HEK293 (cell line): ENCODE measurements at regions not wholly inside any gene's neighbourhood (a gene's known extent, or its start where the extent isn't known, plus 50 kb on each side); places are given as distances from the start of the nearest gene placed in this dataset.
A peak's percentile ranks its signal among the peaks of the same experiment; 100 is the strongest.

Experiments
- CTCF ChIA-PET: fragments of 350-600 bp; formaldehyde crosslinking; extraction: SDS; loops from one replicate; lab custom pipeline; 2021; ENCODE audit warnings: antibody characterized with exemption; lab: Yijun Ruan, JAX
- POLR2A ChIA-PET: fragments of 300-600 bp; formaldehyde crosslinking; extraction: SDS; loops from one replicate; lab custom pipeline; 2020; ENCODE audit warnings: antibody characterized with exemption, inconsistent platforms; lab: Yijun Ruan, JAX
- H3K27ac ChIP-seq: fragments of 200-500 bp; sonication (Bioruptor generic); 2 replicates; pipeline ENCODE4 v1.5.1; 2014; ENCODE audit warnings: low read depth, low read length, control low read depth, inconsistent platforms; ENCODE audit errors: extremely low read depth
- H3K36me3 ChIP-seq, 2 experiments: fragments of 200-500 bp in 1 of 2; sonication (Bioruptor generic) in 1 of 2; 1 replicate in 1 of 2; 2 replicates in 1 of 2; pipeline ENCODE4 v1.5.1; 2014 to 2017; ENCODE audit warnings: inconsistent platforms in 2 of 2, low read length in 2 of 2; ENCODE audit not compliant: control insufficient read depth in 2 of 2, insufficient read depth in 1 of 2
- H3K4me1 ChIP-seq: fragments of 200-500 bp; sonication (Bioruptor generic); 2 replicates; pipeline ENCODE4 v1.5.1; 2014; ENCODE audit warnings: mild to moderate bottlenecking, low read length, inconsistent platforms; ENCODE audit not compliant: control insufficient read depth, insufficient read depth
- H3K4me3 ChIP-seq: 2 replicates; pipeline ENCODE4 v1.5.1; 2011; ENCODE audit warnings: low read depth, mild to moderate bottlenecking, control low read depth, low read length, moderate library complexity
- H3K9me3 ChIP-seq: fragments of 200-500 bp; sonication (Bioruptor generic); 2 replicates; pipeline ENCODE4 v1.5.1; 2014; ENCODE audit warnings: low read depth, low read length, inconsistent platforms; ENCODE audit not compliant: control insufficient read depth, insufficient read depth
- EGR2 ChIP-seq: fragments of 450-650 bp; formaldehyde crosslinking; IDR thresholded peaks from 2 replicates; pipeline ENCODE4 v1.5.1; 2016; ENCODE audit warnings: low read depth, missing biosample characterization, missing genetic modification characterization
- REPIN1 ChIP-seq: fragments of 450-650 bp; formaldehyde crosslinking; IDR thresholded peaks from 2 replicates; pipeline ENCODE4 v1.5.1; 2017; ENCODE audit warnings: missing biosample characterization, missing genetic modification characterization, low read depth
- SALL2 ChIP-seq: fragments of 450-650 bp; formaldehyde crosslinking; IDR thresholded peaks from 2 replicates; pipeline ENCODE4 v1.5.0; 2017; ENCODE audit warnings: missing biosample characterization, mild to moderate bottlenecking, missing genetic modification characterization, borderline replicate concordance
- SP2 ChIP-seq: fragments of 450-650 bp; formaldehyde crosslinking; IDR thresholded peaks from 2 replicates; pipeline ENCODE4 v1.5.1; 2016; ENCODE audit warnings: missing biosample characterization, missing genetic modification characterization
- WT1 ChIP-seq: fragments of 450-650 bp; formaldehyde crosslinking; IDR thresholded peaks from 2 replicates; pipeline ENCODE4 v1.5.1; 2016; ENCODE audit warnings: missing biosample characterization, missing genetic modification characterization
- ZBTB8A ChIP-seq: fragments of 450-650 bp; formaldehyde crosslinking; IDR thresholded peaks from 2 replicates; pipeline ENCODE4 v1.5.1; 2016; ENCODE audit warnings: missing biosample characterization, missing genetic modification characterization
- ZFHX2 ChIP-seq: fragments of 450-650 bp; formaldehyde crosslinking; conservative IDR thresholded peaks from 2 replicates; pipeline ENCODE4 v1.5.1; 2016; ENCODE audit warnings: missing biosample characterization, missing genetic modification characterization
- ZFP41 ChIP-seq: fragments of 450-650 bp; formaldehyde crosslinking; IDR thresholded peaks from 2 replicates; pipeline ENCODE4 v1.5.1; 2016; ENCODE audit warnings: missing biosample characterization, missing genetic modification characterization, borderline replicate concordance
- ZFP69B ChIP-seq: fragments of 450-650 bp; formaldehyde crosslinking; IDR thresholded peaks from 2 replicates; pipeline ENCODE4 v1.5.1; 2016; ENCODE audit warnings: missing biosample characterization, missing genetic modification characterization
- ZNF10 ChIP-seq: fragments of 450-650 bp; formaldehyde crosslinking; IDR thresholded peaks from 2 replicates; pipeline ENCODE4 v1.5.1; 2017; ENCODE audit warnings: missing biosample characterization, missing genetic modification characterization
- ZNF138 ChIP-seq: fragments of 450-650 bp; formaldehyde crosslinking; IDR thresholded peaks from 2 replicates; pipeline ENCODE4 v1.5.1; 2016; ENCODE audit warnings: missing biosample characterization, missing genetic modification characterization, borderline replicate concordance
- ZNF140 ChIP-seq: fragments of 450-650 bp; formaldehyde crosslinking; IDR thresholded peaks from 2 replicates; pipeline ENCODE4 v1.5.1; 2016; ENCODE audit warnings: missing biosample characterization, missing genetic modification characterization
- ZNF16 ChIP-seq: fragments of 450-650 bp; formaldehyde crosslinking; IDR thresholded peaks from 2 replicates; pipeline ENCODE4 v1.5.1; 2016; ENCODE audit warnings: low read depth, missing biosample characterization, missing genetic modification characterization
- ZNF184 ChIP-seq: fragments of 450-650 bp; IDR thresholded peaks from 2 replicates; pipeline ENCODE4 v1.5.1; 2018; ENCODE audit warnings: missing biosample characterization, mild to moderate bottlenecking, missing genetic modification characterization
- ZNF221 ChIP-seq: fragments of 450-650 bp; formaldehyde crosslinking; IDR thresholded peaks from 2 replicates; pipeline ENCODE4 v1.5.1; 2017; ENCODE audit warnings: missing biosample characterization, missing genetic modification characterization, borderline replicate concordance
- ZNF324 ChIP-seq: fragments of 450-650 bp; formaldehyde crosslinking; IDR thresholded peaks from 2 replicates; pipeline ENCODE4 v1.5.1; 2016; ENCODE audit warnings: missing biosample characterization, missing genetic modification characterization
- ZNF366 ChIP-seq: fragments of 450-650 bp; formaldehyde crosslinking; conservative IDR thresholded peaks from 2 replicates; pipeline ENCODE4 v1.5.1; 2016; ENCODE audit warnings: missing biosample characterization, missing genetic modification characterization
- ZNF501 ChIP-seq: fragments of 450-650 bp; formaldehyde crosslinking; IDR thresholded peaks from 2 replicates; pipeline ENCODE4 v1.5.1; 2016; ENCODE audit warnings: missing biosample characterization, missing genetic modification characterization
- ZNF558 ChIP-seq: fragments of 450-650 bp; formaldehyde crosslinking; IDR thresholded peaks from 2 replicates; pipeline ENCODE4 v1.5.1; 2016; ENCODE audit warnings: missing biosample characterization, missing genetic modification characterization
- ZNF768 ChIP-seq: fragments of 450-650 bp; formaldehyde crosslinking; IDR thresholded peaks from 2 replicates; pipeline ENCODE4 v1.5.1; 2018; ENCODE audit warnings: missing biosample characterization, mild to moderate bottlenecking, missing genetic modification characterization
- ZNF791 ChIP-seq: fragments of 450-650 bp; formaldehyde crosslinking; IDR thresholded peaks from 2 replicates; pipeline ENCODE4 v1.5.1; 2016; ENCODE audit warnings: missing biosample characterization, missing genetic modification characterization
- ZSCAN18 ChIP-seq: fragments of 450-650 bp; formaldehyde crosslinking; IDR thresholded peaks from 2 replicates; pipeline ENCODE4 v1.5.1; 2016; ENCODE audit warnings: missing biosample characterization, missing genetic modification characterization

GRCh38 chr3:132228923-132229322 lies 88.3 kb upstream of the ACP3 start (continued):
- TF ChIP-seq ZBTB8A (tag by site-specific recombination) (no peak), ZNF221 (tag by site-specific recombination) (no peak), ZNF501 (tag by site-specific recombination) (no peak), ZNF791 (tag by site-specific recombination) (no peak), REPIN1 (tag by site-specific recombination) (no peak), WT1 (tag by site-specific recombination) (no peak), ZNF140 (tag by site-specific recombination) (no peak), ZNF10 (tag by site-specific recombination) (no peak), ZNF138 (no peak), ZNF184 (tag by site-specific recombination) (no peak), SALL2 (tag by site-specific recombination) (no peak), ZNF324 (tag by site-specific recombination) (no peak), ZNF16 (tag by site-specific recombination) (peak; percentile 40; the same call in 1 of the 2 replicates), ZFP41 (tag by site-specific recombination) (no peak), ZNF366 (tag by site-specific recombination) (no peak), ZNF558 (tag by site-specific recombination) (no peak), ZFP69B (tag by site-specific recombination) (no peak)

GRCh38 chr3:132229641-132230040 lies 87.6 kb upstream of the ACP3 start:
- POLR2A ChIA-PET: no interaction called here
- TF ChIP-seq ZNF324 (tag by site-specific recombination): no peak
- TF ChIP-seq ZSCAN18 (tag by site-specific recombination): no peak
- no peak for TF ChIP-seq SP2 (tag by site-specific recombination)

GRCh38 chr3:132230156-132231000 lies 86.8 kb upstream of the ACP3 start:
- ChIA-PET POLR2A (no interaction called here), CTCF (interaction anchor here (0.6 kb wide), 1 partner anchor 22 kb away, joined by 3 read pairs; no protein-coding TSS in a partner anchor)
- TF ChIP-seq ZNF768 (tag by site-specific recombination) (no peak), EGR2 (tag by site-specific recombination) (peak; percentile 76), ZFHX2 (peak; percentile 56)

More at GRCh38 chr3:132229641-132230040, 87.6 kb upstream of the ACP3 start:
- Histone ChIP-seq H3K4me1 (0 out of 2 replicates have a peak, but pooled peaks cover 2% of the 10 kb centered on the region), H3K4me3 (no peak overlapping the region), H3K36me3 (no peaks in the 10 kb centered on the region), H3K27ac (no peak overlapping the region), H3K9me3 (no peaks in the 10 kb centered on the region)
- CTCF ChIA-PET: interaction anchor here (0.6 kb wide), 1 partner anchor 21 kb away, joined by 3 read pairs; no protein-coding TSS in a partner anchor

More at GRCh38 chr3:132230156-132231000, 86.8 kb upstream of the ACP3 start:
- no peaks in the 10 kb centered on the region for H3K9me3 ChIP-seq
- H3K4me3 ChIP-seq: no peak overlapping the region
- H3K27ac ChIP-seq: no peak overlapping the region
- no peaks in the 10 kb centered on the region for H3K36me3 ChIP-seq
- 0 out of 2 replicates have a peak, but pooled peaks cover 2% of the 10 kb centered on the region for H3K4me1 ChIP-seq
